Left lung (tissue), 4 donors: ENCODE measurements at regions not wholly inside any gene's neighbourhood (a gene's known extent, or its start where the extent isn't known, plus 50 kb on each side); places are given as distances from the start of the nearest gene placed in this dataset.

ENCODE experiments used
- ATAC-seq: fragments of 200-7000 bp; cut with Tn5 transposase; one replicate; pipeline ENCODE4 v1.9.1; 2020; ENCODE audit warnings: moderate library complexity
- DNase-seq, 4 donors: peaks; one replicate each; pipeline ENCODE4 v3.0.0-alpha.2; 2013 to 2020
- H3K27ac ChIP-seq, 2 donors: fragments of 200-600 bp; sonication (generic) in 1 of 2; one replicate each; pipeline versions ENCODE4 v1.5.0 to v1.8.0; 2020 to 2021
- H3K27me3 ChIP-seq, 2 donors: fragments of 200-600 bp; sonication (generic) in 1 of 2; one replicate each; pipeline versions ENCODE4 v1.5.0 to v1.8.0; 2020 to 2021
- H3K36me3 ChIP-seq, 2 donors: fragments of 200-600 bp; sonication (generic) in 1 of 2; one replicate each; pipeline versions ENCODE4 v1.5.0 to v1.8.0; 2020 to 2021
- H3K4me1 ChIP-seq, 2 donors: fragments of 200-600 bp; one replicate each; pipeline ENCODE4 v1.8.0; 2021
- H3K4me3 ChIP-seq, 2 donors: fragments of 200-600 bp; sonication (generic) in 1 of 2; one replicate each; pipeline versions ENCODE4 v1.5.0 to v1.8.0; 2020 to 2021; ENCODE audit warnings: mild to moderate bottlenecking in 1 of 2
- H3K9me3 ChIP-seq, 2 donors: fragments of 200-600 bp; sonication (generic) in 1 of 2; one replicate each; pipeline versions ENCODE4 v1.5.0 to v1.8.0; 2020 to 2021
- intact Hi-C, 2 donors: fragments of 100-400 bp; cut with DNase I; formaldehyde crosslinking; loops; one replicate each; pipeline versions ENCODE4 v1.11.2 to v1.14.2; 2022
- TF ChIP-seq, protein P1 (sequence below), 2 donors: fragments of 200-600 bp; sonication (generic) in 1 of 2; IDR thresholded peaks; one replicate each; pipeline versions ENCODE4 v1.5.0 to v1.8.0; 2021; ENCODE audit warnings: antibody characterized with exemption in 2 of 2
- donor health status: DM: no; HTN: yes; CAD: no.
- donor health status: DM: no; HTN: no; CAD: no.

DNA sequence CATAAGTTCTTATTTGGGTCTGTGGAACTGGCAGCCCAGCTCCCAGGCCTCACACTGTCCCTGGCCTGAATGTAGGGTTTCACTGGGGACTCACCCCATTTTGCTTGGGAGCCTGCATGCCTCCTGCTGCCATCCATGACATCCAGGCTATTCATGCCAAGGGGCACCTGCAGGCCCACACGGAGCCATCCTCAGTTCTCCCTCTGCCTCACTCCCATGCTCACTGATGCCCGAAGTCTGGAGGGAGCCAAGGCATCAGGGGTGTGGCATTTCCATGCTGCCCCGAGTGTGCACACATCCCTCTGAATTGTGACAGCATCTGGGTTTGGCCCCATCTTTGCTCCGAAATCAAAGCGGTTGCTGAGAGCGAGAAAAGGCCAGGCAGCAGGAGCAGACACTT is 67.4 kb upstream of the ZNF804A start:
- no peaks in the 10 kb centered on the region for H3K27me3 ChIP-seq
- H3K9me3 ChIP-seq = peaks cover 0 to 49% of the 10 kb centered on the region in 2 donors
- TF ChIP-seq, protein P1, sequence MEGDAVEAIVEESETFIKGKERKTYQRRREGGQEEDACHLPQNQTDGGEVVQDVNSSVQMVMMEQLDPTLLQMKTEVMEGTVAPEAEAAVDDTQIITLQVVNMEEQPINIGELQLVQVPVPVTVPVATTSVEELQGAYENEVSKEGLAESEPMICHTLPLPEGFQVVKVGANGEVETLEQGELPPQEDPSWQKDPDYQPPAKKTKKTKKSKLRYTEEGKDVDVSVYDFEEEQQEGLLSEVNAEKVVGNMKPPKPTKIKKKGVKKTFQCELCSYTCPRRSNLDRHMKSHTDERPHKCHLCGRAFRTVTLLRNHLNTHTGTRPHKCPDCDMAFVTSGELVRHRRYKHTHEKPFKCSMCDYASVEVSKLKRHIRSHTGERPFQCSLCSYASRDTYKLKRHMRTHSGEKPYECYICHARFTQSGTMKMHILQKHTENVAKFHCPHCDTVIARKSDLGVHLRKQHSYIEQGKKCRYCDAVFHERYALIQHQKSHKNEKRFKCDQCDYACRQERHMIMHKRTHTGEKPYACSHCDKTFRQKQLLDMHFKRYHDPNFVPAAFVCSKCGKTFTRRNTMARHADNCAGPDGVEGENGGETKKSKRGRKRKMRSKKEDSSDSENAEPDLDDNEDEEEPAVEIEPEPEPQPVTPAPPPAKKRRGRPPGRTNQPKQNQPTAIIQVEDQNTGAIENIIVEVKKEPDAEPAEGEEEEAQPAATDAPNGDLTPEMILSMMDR (IDR thresholded peaks at IDR 0.05) = no peak
- H3K27ac ChIP-seq = no peak overlapping the region
- intact Hi-C loops = no loop called here
- peak in 1 of 4 donors; percentile 37 for DNase-seq
- H3K36me3 ChIP-seq = no peaks in the 10 kb centered on the region
- H3K4me3 ChIP-seq = no peak overlapping the region
- no peak for ATAC-seq
- H3K4me1 ChIP-seq = no peaks in the 10 kb centered on the region

DNA sequence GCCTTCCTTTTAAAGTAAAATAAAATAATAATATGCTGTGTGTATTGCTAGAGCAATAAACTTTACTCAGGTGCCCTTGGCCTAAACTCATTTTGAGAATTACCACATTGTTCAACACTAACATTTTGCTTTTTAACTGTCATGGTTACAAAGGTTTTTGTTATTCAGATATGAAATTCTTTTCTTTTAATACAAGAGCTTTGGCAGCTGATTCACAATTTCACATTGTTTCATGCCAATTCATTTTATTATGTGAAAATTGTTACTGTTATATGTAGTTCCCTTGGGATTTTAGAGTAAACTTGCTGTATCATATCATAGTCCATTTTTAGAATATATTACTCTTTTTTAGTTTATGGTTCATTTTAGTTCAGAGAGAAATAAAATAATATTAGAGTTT is 65.8 kb upstream of the ZNF804A start:
- ATAC-seq = no peak

DNA sequence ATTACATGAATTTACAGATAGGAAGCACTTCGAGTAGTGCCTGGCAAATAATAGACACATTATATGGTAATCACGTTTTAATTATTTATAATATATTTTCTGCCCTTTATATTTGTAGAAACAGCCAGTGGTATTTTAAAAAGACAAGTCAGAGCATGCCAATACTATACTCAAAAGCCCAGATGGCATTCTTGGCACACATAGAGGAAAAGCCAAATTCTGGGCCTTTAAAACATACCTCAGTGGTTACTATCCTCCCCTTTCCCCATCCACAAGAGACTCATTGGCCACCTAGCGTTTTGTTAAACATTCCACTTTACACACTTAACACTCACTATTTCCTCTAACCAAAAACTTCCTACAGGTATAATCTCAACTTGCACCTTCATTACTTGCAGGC is 63.3 kb upstream of the ZNF804A start:
- DNase-seq (no peak), ATAC-seq (no peak)
- intact Hi-C loops = no loop called here

More for the DNA sequence above, 65.8 kb upstream of the ZNF804A start:
- Histone ChIP-seq H3K4me3 (no peak overlapping the region), H3K27me3 (no peaks in the 10 kb centered on the region), H3K4me1 (no peaks in the 10 kb centered on the region), H3K27ac (no peak overlapping the region), H3K9me3 (peaks cover 0 to 34% of the 10 kb centered on the region in 2 donors), H3K36me3 (no peaks in the 10 kb centered on the region)
- intact Hi-C loops = no loop called here
- DNase-seq = no peak
- TF ChIP-seq, protein P1 (IDR thresholded peaks at IDR 0.05) = no peak

DNA sequence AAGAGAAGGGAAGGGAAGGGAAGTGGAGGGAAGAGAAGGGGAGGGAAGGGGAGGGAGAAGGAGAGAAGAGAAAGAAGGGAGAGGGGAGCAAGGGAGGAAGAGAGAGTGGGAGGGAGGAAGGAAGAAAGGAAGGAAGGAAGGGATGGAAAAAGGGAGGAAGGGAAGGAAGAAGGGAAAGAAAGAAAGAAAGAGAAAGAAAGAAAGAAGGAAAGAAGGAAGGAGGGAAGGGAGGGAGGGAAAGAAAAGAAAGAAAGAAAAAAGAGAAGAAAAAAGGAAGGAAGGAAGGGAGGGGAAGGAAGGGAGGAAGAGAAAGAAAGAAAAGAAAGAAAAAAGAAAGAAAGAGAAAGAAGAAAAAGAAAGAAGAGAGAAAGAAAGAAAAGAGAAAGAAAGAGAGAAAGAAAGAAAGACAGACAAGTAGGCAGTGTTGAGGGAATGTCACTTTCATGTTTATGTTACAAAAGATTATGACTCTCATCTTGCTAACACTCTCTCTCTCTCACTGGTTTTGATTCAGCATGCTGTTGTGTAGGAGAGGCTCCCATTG is 58.0 kb upstream of the ZNF804A start:
- Histone ChIP-seq H3K9me3 (no peaks in the 10 kb centered on the region), H3K4me1 (no peaks in the 10 kb centered on the region), H3K27me3 (no peaks in the 10 kb centered on the region), H3K4me3 (no peak overlapping the region), H3K27ac (no peak overlapping the region), H3K36me3 (no peaks in the 10 kb centered on the region)
- TF ChIP-seq, protein P1 (IDR thresholded peaks at IDR 0.05) = no peak
- intact Hi-C loops = no loop called here
- DNase-seq (no peak), ATAC-seq (no peak)

More for the DNA sequence above, 63.3 kb upstream of the ZNF804A start:
- Histone ChIP-seq H3K27me3 (no peaks in the 10 kb centered on the region), H3K9me3 (peaks cover 0 to 10% of the 10 kb centered on the region in 2 donors), H3K36me3 (no peaks in the 10 kb centered on the region), H3K4me3 (no peak overlapping the region), H3K4me1 (no peaks in the 10 kb centered on the region), H3K27ac (no peak overlapping the region)
- TF ChIP-seq, protein P1 (IDR thresholded peaks at IDR 0.05) = no peak

DNA sequence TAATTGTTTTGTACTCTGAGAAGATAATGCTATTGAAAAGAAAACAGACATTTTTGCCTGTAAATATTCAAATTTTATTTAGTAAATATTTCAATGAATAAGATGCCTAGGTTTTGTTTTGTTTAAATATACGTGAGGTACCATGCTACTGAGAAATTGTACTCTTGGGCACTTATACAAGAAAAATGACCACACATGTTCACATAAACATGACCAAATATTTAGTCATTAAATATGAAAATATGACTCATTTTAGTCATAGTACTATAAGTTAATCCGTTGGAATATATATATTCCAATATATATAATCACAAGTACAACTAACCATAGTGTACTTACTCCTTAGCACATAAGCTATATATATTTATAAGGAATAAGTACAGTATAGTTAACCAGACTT is 56.7 kb upstream of the ZNF804A start:
- intact Hi-C loops = no loop called here
- TF ChIP-seq, protein P1 (IDR thresholded peaks at IDR 0.05) = no peak
- Histone ChIP-seq H3K27ac (no peak overlapping the region), H3K9me3 (no peaks in the 10 kb centered on the region), H3K4me1 (no peaks in the 10 kb centered on the region), H3K36me3 (no peaks in the 10 kb centered on the region), H3K4me3 (no peak overlapping the region), H3K27me3 (no peaks in the 10 kb centered on the region)
- DNase-seq (no peak), ATAC-seq (no peak)
